Astrocyte (in vitro differentiated cells and primary cell): ENCODE measurements at regions not wholly inside any gene's neighbourhood (a gene's known extent, or its start where the extent isn't known, plus 50 kb on each side); places are given as distances from the start of the nearest gene placed in this dataset.

Experiments used
- CTCF ChIP-seq: IDR thresholded peaks from 2 replicates; pipeline ENCODE4 v1.5.1; 2011; ENCODE audit warnings: low read depth, mild to moderate bottlenecking, inconsistent platforms, low read length, moderate library complexity; ENCODE audit not compliant: insufficient read depth
- EZH2 ChIP-seq: IDR thresholded peaks from 2 replicates; pipeline ENCODE4 v1.6.1; 2012; ENCODE audit warnings: mild to moderate bottlenecking, low read length, inconsistent platforms; ENCODE audit not compliant: insufficient read depth

GRCh38 chr11:116065191-116065895, 561.1 kb upstream of the CADM1 start:
- TF ChIP-seq CTCF (no peak), EZH2 (no peak)
